Lung (tissue), 11 donors: ENCODE measurements at regions not wholly inside any gene's neighbourhood (a gene's known extent, or its start where the extent isn't known, plus 50 kb on each side); places are given as distances from the start of the nearest gene placed in this dataset.

Source experiments
- ATAC-seq: fragments of 200-7000 bp; cut with Tn5 transposase; one replicate; pipeline ENCODE4 v1.9.1; 2020; ENCODE audit warnings: moderate number of reproducible peaks; ENCODE audit not compliant: insufficient read depth, low FRiP score
- DNase-seq, 3 donors: peaks; one replicate each; pipeline ENCODE4 v3.0.0-alpha.2; 2013 to 2017
- H3K27ac ChIP-seq, 2 donors: one replicate each; pipeline ENCODE4 v1.5.1; 2013; ENCODE audit warnings: mild to moderate bottlenecking in 2 of 2, moderate library complexity in 2 of 2, control low read depth in 1 of 2, inconsistent platforms in 1 of 2, low read depth in 1 of 2, low read length in 1 of 2
- H3K27me3 ChIP-seq, 3 donors: one replicate each; pipeline ENCODE4 v1.5.1; 2013; ENCODE audit warnings: low read length in 2 of 3; ENCODE audit not compliant: control insufficient read depth in 3 of 3, insufficient read depth in 3 of 3
- H3K36me3 ChIP-seq, 4 donors: one replicate each; pipeline ENCODE4 v1.5.1; 2013; ENCODE audit warnings: low read length in 4 of 4, mild to moderate bottlenecking in 1 of 4, moderate library complexity in 1 of 4; ENCODE audit not compliant: control insufficient read depth in 4 of 4, insufficient read depth in 4 of 4
- H3K4me1 ChIP-seq, 5 donors: one replicate each; pipeline ENCODE4 v1.5.1; 2013; ENCODE audit warnings: low read length in 5 of 5, mild to moderate bottlenecking in 2 of 5, moderate library complexity in 1 of 5; ENCODE audit not compliant: control insufficient read depth in 5 of 5, insufficient read depth in 5 of 5
- H3K4me3 ChIP-seq: one replicate; pipeline ENCODE4 v1.5.1; 2013; ENCODE audit warnings: mild to moderate bottlenecking, control low read depth, moderate library complexity
- H3K9ac ChIP-seq, 2 donors: one replicate each; pipeline ENCODE4 v1.5.1; 2013; ENCODE audit warnings: low read length in 2 of 2, control low read depth in 1 of 2; ENCODE audit not compliant: insufficient read depth in 1 of 2
- H3K9me3 ChIP-seq, 4 donors: one replicate each; pipeline ENCODE4 v1.5.1; 2013; ENCODE audit warnings: low read length in 3 of 4, mild to moderate bottlenecking in 1 of 4, moderate library complexity in 1 of 4; ENCODE audit not compliant: control insufficient read depth in 4 of 4, insufficient read depth in 3 of 4
- WGBS, 2 donors: extraction: QIAGEN DNeasy Blood & Tissue Kit; methylation state at CpG; one replicate each; pipeline ENCODE4 v1.1.7; 2013; 5-methylcytosine and 5-hydroxymethylcytosine counted together
- TF ChIP-seq, protein P1 (sequence below): IDR thresholded peaks from 2 replicates; pipeline ENCODE4 v1.5.1; 2012; ENCODE audit warnings: mild to moderate bottlenecking; ENCODE audit errors: control extremely low read depth, extremely low read depth
- donor health status: control.
- donor health status: control.
- donor health status: Bipolar disorder and iron deficiency.
- donor health status: healthy.
- donor health status: DM: yes; HTN: yes; CAD: no.

DNA sequence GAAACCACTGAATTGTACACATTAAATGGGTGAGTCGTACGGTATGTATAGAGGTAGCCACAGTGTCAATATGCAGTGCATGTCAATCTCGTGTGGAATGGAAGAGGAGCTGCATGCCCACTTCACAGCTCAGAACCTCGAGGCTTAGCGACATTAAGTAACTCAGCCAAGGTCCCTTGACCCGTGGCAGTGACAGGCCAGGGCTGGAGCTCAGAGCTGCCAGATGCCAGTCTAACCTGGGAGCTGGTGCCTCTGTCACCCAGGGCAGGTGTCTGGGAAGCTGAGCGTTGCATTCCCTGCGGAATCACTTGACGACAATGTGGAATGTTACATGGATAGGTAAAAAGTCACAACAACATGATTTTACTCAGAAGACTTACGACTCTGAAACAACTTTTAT lies 298.1 kb downstream of the FOXL1 start:
- ATAC-seq (no peak), DNase-seq (no peak)
- H3K27ac ChIP-seq = no peak overlapping the region
- H3K4me3 ChIP-seq = no peak overlapping the region
- peaks cover 0 to 6% (median 0%) of the 10 kb centered on the region in 5 donors for H3K4me1 ChIP-seq
- H3K9me3 ChIP-seq = peaks cover 0 to 19% (median 0%) of the 10 kb centered on the region in 4 donors
- TF ChIP-seq, protein P1, sequence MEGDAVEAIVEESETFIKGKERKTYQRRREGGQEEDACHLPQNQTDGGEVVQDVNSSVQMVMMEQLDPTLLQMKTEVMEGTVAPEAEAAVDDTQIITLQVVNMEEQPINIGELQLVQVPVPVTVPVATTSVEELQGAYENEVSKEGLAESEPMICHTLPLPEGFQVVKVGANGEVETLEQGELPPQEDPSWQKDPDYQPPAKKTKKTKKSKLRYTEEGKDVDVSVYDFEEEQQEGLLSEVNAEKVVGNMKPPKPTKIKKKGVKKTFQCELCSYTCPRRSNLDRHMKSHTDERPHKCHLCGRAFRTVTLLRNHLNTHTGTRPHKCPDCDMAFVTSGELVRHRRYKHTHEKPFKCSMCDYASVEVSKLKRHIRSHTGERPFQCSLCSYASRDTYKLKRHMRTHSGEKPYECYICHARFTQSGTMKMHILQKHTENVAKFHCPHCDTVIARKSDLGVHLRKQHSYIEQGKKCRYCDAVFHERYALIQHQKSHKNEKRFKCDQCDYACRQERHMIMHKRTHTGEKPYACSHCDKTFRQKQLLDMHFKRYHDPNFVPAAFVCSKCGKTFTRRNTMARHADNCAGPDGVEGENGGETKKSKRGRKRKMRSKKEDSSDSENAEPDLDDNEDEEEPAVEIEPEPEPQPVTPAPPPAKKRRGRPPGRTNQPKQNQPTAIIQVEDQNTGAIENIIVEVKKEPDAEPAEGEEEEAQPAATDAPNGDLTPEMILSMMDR = no peak
- H3K36me3 ChIP-seq = no peaks in the 10 kb centered on the region
- H3K27me3 ChIP-seq = peaks cover 6 to 16% (median 7%) of the 10 kb centered on the region in 3 donors
- 87 to 91% methylated on average over 10 of the region's 10 CpGs for WGBS, 2 donors
- no peak overlapping the region for H3K9ac ChIP-seq

DNA sequence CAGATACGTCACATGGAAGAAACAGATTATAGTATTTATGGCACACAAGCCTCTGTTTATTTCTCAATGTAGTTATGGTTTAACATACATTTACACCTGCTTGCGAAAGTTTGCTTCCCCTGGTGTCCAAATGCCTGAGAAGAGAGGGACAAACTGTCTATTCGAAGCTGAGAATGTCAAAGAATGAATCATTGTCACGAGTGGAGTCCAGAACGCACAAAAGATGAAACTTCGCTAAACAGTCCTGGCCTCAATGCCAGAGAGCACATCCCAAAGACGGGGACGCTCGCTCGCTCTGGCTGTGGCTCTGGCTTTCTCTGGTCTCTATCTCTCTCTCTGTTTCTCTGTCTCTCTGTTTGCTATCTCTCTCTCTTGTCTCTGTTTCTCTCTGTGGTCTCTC lies 298.8 kb downstream of the FOXL1 start:
- Histone ChIP-seq H3K27ac (no peak overlapping the region), H3K27me3 (peaks cover 6 to 16% (median 7%) of the 10 kb centered on the region in 3 donors), H3K36me3 (no peaks in the 10 kb centered on the region), H3K9ac (no peak overlapping the region), H3K9me3 (peaks cover 0 to 19% (median 0%) of the 10 kb centered on the region in 4 donors), H3K4me3 (no peak overlapping the region), H3K4me1 (peaks cover 0 to 3% (median 0%) of the 10 kb centered on the region in 5 donors)
- WGBS, 2 donors = 83 to 84% methylated on average over 10 of the region's 10 CpGs
- ATAC-seq (no peak), DNase-seq (no peak)
- TF ChIP-seq, protein P1 = no peak

DNA sequence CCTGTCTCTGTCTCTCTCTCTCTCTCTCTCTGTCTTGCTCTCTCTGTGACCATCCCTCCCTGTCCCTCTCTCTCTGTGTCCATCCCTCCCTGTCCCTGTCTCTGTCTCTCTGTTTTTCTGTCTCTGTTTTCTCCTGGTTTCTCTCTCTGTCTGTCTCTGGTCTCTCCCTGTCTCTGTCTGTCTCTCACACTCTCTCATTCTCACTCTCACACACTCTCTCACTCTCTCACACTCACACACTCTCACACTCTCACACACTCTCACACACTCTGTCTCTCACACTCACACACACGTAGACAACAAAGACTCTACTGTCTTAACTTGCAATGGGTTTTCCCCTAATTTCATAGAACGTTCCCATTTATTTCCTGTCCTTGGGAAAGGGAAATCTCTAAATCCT lies 299.5 kb downstream of the FOXL1 start:
- no peak overlapping the region for H3K27ac ChIP-seq
- H3K4me3 ChIP-seq = no peak overlapping the region
- H3K27me3 ChIP-seq = peaks cover 6 to 16% (median 7%) of the 10 kb centered on the region in 3 donors
- DNase-seq (no peak), ATAC-seq (no peak)
- H3K9ac ChIP-seq = no peak overlapping the region
- H3K4me1 ChIP-seq = peaks cover 0 to 4% (median 0%) of the 10 kb centered on the region in 5 donors
- TF ChIP-seq, protein P1 = no peak
- H3K9me3 ChIP-seq = peaks cover 0 to 17% (median 0%) of the 10 kb centered on the region in 4 donors
- WGBS, 2 donors = 38 to 48% methylated on average over 2 of the region's 2 CpGs
- H3K36me3 ChIP-seq = no peaks in the 10 kb centered on the region
